ENCODE measurements at regions not wholly inside any gene's neighbourhood (a gene's known extent, or its start where the extent isn't known, plus 50 kb on each side); places are given as distances from the start of the nearest gene placed in this dataset.
"Not testable (repeated sequence)": the region's sequence is repeated elsewhere in the genome, so short reads cannot be mapped to it uniquely, and the experiment has no call there.

GRCh38 chr4:156290026-156290425, 336.4 kb upstream of the CTSO start:
- CTCF ChIA-PET, result interaction anchor here (1.9 kb wide), 1 partner anchor 10 kb away, joined by 6 read pairs; no protein-coding TSS in a partner anchor
- WGBS, 2 experiments (ENCODE audit: extremely low coverage in 2 of 2, insufficient read length in 1 of 2), result no CpG with 5 or more reads among the region's 19 CpGs
- H4K5ac ChIP-seq (ENCODE audit: low read depth, low read length); H2AFZ ChIP-seq (replicated peaks; ENCODE audit: low read length, poor library complexity); dilution Hi-C loops (cut with HindIII; ENCODE audit: low sequenced_read_pairs, unreplicated experiment); POLR2A ChIA-PET (ENCODE audit: unreplicated experiment); H3K4me3 ChIP-seq (ENCODE audit: insufficient read depth, low read depth, low read length); H3K27ac ChIP-seq (ENCODE audit: insufficient read depth, low read length); H4K8ac ChIP-seq (ENCODE audit: low read depth in 2 of 2, low read length in 2 of 2); H2AK9ac ChIP-seq (replicated peaks; ENCODE audit: low read depth, low read length, poor library complexity); H3K23ac ChIP-seq (ENCODE audit: low read depth, low read length); H3K56ac ChIP-seq (ENCODE audit: extremely low read depth, insufficient read depth, low read length); H2BK5ac ChIP-seq (ENCODE audit: low read depth, low read length, poor library complexity, severe bottlenecking); in situ Hi-C loops (cut with MboI; ENCODE audit: low sequenced_read_pairs); H3K36me3 ChIP-seq (ENCODE audit: control insufficient read depth, insufficient read depth, low read length); H3K18ac ChIP-seq (ENCODE audit: low read depth, low read length); H3K9ac ChIP-seq (ENCODE audit: low read depth, low read length); H3K9me1 ChIP-seq (ENCODE audit: insufficient read depth, low read length); H3K14ac ChIP-seq (replicated peaks; ENCODE audit: low read depth, low read length); H3K4me1 ChIP-seq (ENCODE audit: control insufficient read depth, insufficient read depth, low read length); DNase-seq; H4K20me1 ChIP-seq (ENCODE audit: insufficient read depth, low read length); H2BK15ac ChIP-seq (ENCODE audit: low read depth, low read length); H3K4me2 ChIP-seq (ENCODE audit: low read depth, low read length); H2BK120ac ChIP-seq (ENCODE audit: low read depth, low read length); H3K79me1 ChIP-seq (ENCODE audit: low read depth in 1 of 2, low read length in 2 of 2); H2AK5ac ChIP-seq (ENCODE audit: low read depth, low read length); H2BK20ac ChIP-seq (ENCODE audit: low read depth, low read length); H3K27me3 ChIP-seq (ENCODE audit: control insufficient read depth, insufficient read depth, low read length); H3K4ac ChIP-seq (ENCODE audit: low read depth, low read length); BruUV-seq (replicated peaks); ATAC-seq (ENCODE audit: low read depth); H3K9me3 ChIP-seq (ENCODE audit: control insufficient read depth, insufficient read depth, low read length); H4K91ac ChIP-seq (ENCODE audit: insufficient read depth, low read depth, low read length): not testable (repeated sequence)
- intact Hi-C loops (cut with micrococcal nuclease), result loop anchor here (5.0 to 10.0 kb wide), 3 partner anchors 187 to 755 kb away; no protein-coding TSS in a partner anchor
